HG02588 (cell line): ENCODE measurements at regions not wholly inside any gene's neighbourhood (a gene's known extent, or its start where the extent isn't known, plus 50 kb on each side); places are given as distances from the start of the nearest gene placed in this dataset.
A peak's percentile ranks its signal among the peaks of the same experiment; 100 is the strongest.

ENCODE experiments used
- ATAC-seq: cut with Tn5 transposase; IDR thresholded peaks from one replicate; pipeline ENCODE4 v1.9.1; 2021; ENCODE audit warnings: mild to moderate bottlenecking, moderate library complexity; ENCODE audit not compliant: unreplicated experiment

GRCh38 chr13:40399756-40400155 lies 266.7 kb downstream of the FOXO1 start:
- ATAC-seq = no peak

DNA sequence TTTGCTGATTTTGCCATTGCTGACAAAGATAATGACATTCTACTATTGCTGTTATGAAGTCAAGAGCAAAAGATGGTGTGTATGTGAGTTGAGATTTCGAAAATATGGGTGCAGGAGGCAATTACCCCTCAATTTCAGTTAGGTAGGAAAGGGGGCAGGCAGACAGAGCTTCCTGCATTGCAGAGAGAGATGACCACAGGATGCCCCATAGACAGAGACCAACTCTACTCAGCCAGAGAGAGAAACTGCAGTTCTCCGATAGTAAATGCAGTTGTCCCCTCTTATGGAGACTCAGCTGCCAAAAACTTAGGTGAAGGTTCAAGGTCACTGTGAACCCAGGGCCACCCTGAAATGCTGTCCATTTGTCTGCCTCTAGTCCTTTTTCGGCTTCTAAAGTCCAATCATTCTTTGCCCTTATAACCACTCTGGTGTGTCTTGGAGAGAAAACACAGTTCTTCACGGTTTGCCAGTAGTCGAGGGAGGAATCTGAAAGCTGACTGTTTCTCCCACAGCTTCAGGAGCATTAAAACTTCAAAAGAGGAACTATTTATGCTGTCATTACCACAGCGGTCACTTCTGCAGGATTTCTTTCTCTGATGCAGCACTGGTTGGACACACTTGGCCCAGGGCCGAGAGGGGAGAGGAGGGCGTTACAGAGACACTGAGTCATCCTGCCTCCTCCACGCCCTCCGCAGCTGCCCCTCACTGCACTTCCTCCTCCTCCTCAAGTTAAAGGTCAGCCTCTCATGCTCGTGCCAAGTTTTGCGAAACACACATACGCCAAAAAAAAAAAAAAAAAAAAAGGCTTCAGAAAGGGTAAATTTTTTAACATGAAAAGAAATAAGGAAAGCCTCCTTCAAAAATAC lies 264.3 kb downstream of the FOXO1 start:
- peak; percentile 92 for ATAC-seq

GRCh38 chr13:40402931-40403431 lies 263.5 kb downstream of the FOXO1 start:
- ATAC-seq = no peak

GRCh38 chr13:40403509-40404241 lies 262.8 kb downstream of the FOXO1 start:
- no peak for ATAC-seq

- no peak for ATAC-seq
Observed at GRCh38 chr13:40404407-40404806, 262.0 kb downstream of the FOXO1 start.

- no peak for ATAC-seq
Observed at GRCh38 chr13:40404967-40405716, 261.3 kb downstream of the FOXO1 start.

DNA sequence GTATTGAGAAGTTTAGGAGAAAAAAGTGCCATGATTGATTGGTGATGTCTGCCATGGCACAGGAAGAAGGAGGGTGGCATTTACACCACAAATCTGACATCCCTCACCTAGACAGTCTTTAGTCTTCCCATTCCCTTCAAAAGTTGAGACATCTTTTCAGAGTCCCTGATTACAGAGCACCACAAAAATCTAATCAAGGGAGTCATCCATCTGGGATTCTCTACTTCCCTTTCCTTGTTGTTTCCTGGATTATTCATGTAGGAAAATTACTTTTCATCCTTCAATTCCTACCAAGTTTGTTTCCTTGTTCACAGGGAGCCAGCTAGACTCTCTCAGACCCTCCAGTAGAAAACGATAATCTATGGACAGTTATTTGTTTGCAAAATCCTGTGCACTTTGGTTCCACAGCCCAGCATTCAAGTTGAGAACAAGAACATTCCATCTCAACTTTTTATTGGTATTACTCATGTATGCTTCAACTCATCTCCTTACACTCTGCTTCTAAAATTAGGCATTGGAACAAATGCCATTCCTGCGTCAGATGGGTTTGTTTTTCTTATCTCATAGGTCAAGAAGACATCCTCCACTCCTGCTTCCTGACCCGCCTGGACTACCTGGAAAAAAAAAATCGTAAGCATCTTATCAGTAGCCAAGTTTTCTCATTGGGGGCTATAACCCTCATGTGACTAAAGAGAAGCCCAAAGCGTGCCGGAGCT lies 259.9 kb downstream of the FOXO1 start:
- no peak for ATAC-seq

GRCh38 chr13:40407567-40407966 lies 258.9 kb downstream of the FOXO1 start:
- ATAC-seq = no peak

GRCh38 chr13:40408602-40409001 lies 257.8 kb downstream of the FOXO1 start:
- no peak for ATAC-seq

- ATAC-seq = no peak
Observed at GRCh38 chr13:40409278-40409677, 257.2 kb downstream of the FOXO1 start.

GRCh38 chr13:40410315-40410714 lies 256.1 kb downstream of the FOXO1 start:
- no peak for ATAC-seq

GRCh38 chr13:40420160-40420740 lies 246.2 kb downstream of the FOXO1 start:
- no peak for ATAC-seq

GRCh38 chr13:40422588-40423235 lies 243.7 kb downstream of the FOXO1 start:
- no peak for ATAC-seq

DNA sequence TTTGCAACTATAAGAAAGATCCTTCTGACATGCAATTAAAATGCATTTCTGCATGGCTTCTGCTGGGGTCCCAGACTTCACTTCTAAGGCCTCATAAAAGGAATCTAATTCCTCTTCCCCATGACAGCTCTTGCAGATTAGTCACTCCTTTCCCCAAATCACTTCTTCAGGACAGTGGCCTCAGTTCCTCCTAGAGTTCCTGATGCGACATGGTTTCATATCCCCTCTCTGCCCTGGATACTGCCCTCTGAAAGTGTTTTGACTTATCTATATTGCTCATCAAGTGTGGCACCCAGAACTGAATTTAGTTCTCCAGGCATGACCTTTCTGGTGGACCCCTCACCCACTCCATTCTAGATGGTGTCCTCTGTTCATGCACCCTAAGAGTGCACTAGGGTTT lies 238.1 kb downstream of the FOXO1 start:
- no peak for ATAC-seq

- no peak for ATAC-seq
Observed at GRCh38 chr13:40429706-40430545, 236.5 kb downstream of the FOXO1 start.

DNA sequence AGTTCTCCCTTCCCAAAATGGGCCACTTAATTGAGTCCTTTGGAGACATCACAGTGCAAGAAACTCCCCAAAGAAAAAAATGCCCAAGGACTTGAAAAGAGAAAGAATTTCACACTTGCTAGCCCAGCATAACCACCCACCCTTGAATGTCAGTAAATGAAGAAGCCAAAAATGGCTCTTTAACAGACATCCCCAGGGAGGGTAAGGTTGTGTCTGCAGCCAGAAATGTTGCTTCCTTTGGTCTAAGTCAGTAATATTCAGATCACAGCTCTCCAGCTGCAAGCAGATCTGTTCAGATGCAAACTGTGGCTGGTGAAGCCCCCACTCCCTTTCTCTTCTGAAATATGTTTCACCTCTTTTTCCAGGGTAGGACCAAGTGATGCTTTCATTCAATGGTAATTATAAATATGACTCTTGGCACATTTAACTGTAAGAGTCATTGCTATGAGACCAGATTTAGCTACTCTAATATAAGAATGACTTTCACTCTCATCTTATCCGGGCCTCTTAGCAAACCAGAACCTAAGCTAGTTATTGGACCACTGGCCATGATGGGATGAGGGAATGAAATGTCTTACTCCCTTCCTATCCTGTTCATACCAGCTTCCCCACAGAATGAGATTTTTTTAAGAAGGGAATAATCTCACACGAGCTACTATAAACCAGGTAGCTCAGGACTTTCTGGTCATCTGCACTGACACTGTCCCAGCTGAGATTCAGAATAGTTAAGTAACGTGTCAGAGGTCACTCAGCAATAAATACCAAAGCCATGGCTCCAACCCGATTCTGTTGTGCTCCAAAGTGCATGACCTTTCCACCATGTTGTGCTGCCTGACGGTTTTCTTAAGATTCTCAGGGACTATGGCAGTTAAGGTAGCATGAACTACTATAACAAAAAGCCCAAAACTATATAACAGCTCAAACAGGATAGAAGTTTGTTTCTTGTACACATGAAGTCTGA lies 234.1 kb downstream of the FOXO1 start:
- peak; percentile 58 for ATAC-seq

DNA sequence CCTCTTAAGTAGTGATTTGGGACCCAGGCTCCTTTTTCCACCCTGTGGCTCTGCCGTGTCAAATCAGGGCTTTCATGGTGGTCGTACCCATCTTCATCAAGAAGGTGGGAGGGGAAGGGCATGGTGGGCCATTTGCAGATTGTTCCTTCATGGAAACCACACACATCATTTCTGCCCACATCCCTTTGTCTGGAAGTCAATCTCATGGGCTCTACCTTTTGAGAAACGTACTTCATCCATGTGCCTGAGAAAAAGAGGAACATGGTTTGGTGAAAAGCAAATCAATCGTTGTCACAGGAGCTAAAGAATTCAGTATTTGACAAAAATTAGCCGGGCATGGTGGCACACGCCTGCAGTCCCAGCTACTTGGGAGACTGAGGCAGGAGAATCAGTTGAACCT lies 233.4 kb downstream of the FOXO1 start:
- ATAC-seq = no peak

DNA sequence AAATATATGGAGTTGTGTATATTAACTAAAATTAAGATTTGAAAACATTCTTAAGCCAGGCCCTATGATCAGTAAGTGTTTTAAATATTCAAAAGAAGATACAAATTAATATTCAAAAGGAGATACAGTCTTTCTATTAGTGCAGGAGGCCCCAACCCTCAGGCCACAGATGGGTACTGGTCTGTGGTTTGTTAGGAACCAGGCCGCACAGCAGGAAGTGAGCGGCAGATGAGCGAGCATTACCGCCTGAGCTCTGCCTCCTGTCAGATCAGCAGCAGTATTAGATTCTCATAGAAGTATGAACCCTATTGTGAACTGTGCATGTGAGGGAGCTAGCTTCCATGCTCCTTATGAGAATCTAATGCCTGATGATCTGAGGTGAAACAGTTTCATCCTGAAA lies 232.9 kb downstream of the FOXO1 start:
- ATAC-seq = peak; percentile 51
